Naive thymus-derived CD4-positive, alpha-beta T cell (primary cell): ENCODE measurements at regions not wholly inside any gene's neighbourhood (a gene's known extent, or its start where the extent isn't known, plus 50 kb on each side); places are given as distances from the start of the nearest gene placed in this dataset.
"Not testable (repeated sequence)": the region's sequence is repeated elsewhere in the genome, so short reads cannot be mapped to it uniquely, and the experiment has no call there.

Experiments used
- ATAC-seq: fragments of 150-1000 bp; cut with Tn5 transposase; 2 replicates; pipeline ENCODE4 v1.10.0; 2021; ENCODE audit warnings: mild to moderate bottlenecking, moderate library complexity
- CTCF ChIA-PET: fragments of 350-600 bp; sonication (Branson Sonifier 250); formaldehyde crosslinking; loops from one replicate; lab custom pipeline; 2021; ENCODE audit warnings: antibody characterized with exemption; lab: Charles Lee
- POLR2A ChIA-PET: fragments of 350-600 bp; sonication (Branson Sonifier 250); formaldehyde crosslinking; loops from one replicate; lab custom pipeline; 2021; ENCODE audit warnings: antibody characterized with exemption, inconsistent platforms; lab: Charles Lee
- DNase-seq, 9 donors: peaks; one replicate each; pipeline versions ENCODE4 v3.0.0 to v3.0.0-alpha.2; 2020 to 2022; ENCODE audit warnings: mixed read lengths in 1 of 9
- H3K27ac ChIP-seq: one replicate; pipeline ENCODE4 v1.7.0; 2013; ENCODE audit warnings: mild to moderate bottlenecking, low read depth, low read length, moderate library complexity
- H3K27me3 ChIP-seq, 2 donors: one replicate each; pipeline ENCODE4 v1.7.0; 2013; ENCODE audit warnings: low read length in 2 of 2, mild to moderate bottlenecking in 2 of 2, moderate library complexity in 2 of 2; ENCODE audit not compliant: control insufficient read depth in 2 of 2, insufficient read depth in 2 of 2
- H3K36me3 ChIP-seq, 3 experiments: 1 replicate in 2 of 3; 2 replicates in 1 of 3; pipeline ENCODE4 v1.7.0; 2013; ENCODE audit warnings: low read length in 3 of 3, mild to moderate bottlenecking in 3 of 3, moderate library complexity in 1 of 3; ENCODE audit not compliant: insufficient read depth in 3 of 3, control insufficient read depth in 2 of 3
- H3K4me1 ChIP-seq, 2 donors: one replicate each; pipeline ENCODE4 v1.7.0; 2013; ENCODE audit warnings: low read length in 2 of 2, mild to moderate bottlenecking in 2 of 2, moderate library complexity in 1 of 2; ENCODE audit not compliant: control insufficient read depth in 2 of 2, insufficient read depth in 2 of 2
- H3K4me3 ChIP-seq: 2 replicates; pipeline ENCODE4 v1.7.0; 2013; ENCODE audit warnings: mild to moderate bottlenecking, low read length
- H3K9me3 ChIP-seq, 3 experiments: 1 replicate in 2 of 3; 2 replicates in 1 of 3; pipeline ENCODE4 v1.7.0; 2013; ENCODE audit warnings: low read length in 3 of 3; ENCODE audit not compliant: control insufficient read depth in 2 of 3
- H3K27ac Mint-ChIP-seq, 9 donors: one replicate each; pipeline ENCODE4 v1.8.0; 2020 to 2022; ENCODE audit warnings: mixed read lengths in 9 of 9, mild to moderate bottlenecking in 8 of 9, moderate library complexity in 5 of 9, inconsistent platforms in 2 of 9
- H3K27me3 Mint-ChIP-seq, 5 donors: one replicate each; pipeline ENCODE4 v1.8.0; 2021 to 2022; ENCODE audit warnings: mixed read lengths in 5 of 5, mild to moderate bottlenecking in 1 of 5
- H3K36me3 Mint-ChIP-seq, 5 donors: one replicate each; pipeline ENCODE4 v1.8.0; 2020 to 2022; ENCODE audit warnings: mixed read lengths in 5 of 5, mild to moderate bottlenecking in 3 of 5, inconsistent platforms in 1 of 5
- H3K4me1 Mint-ChIP-seq, 7 donors: one replicate each; pipeline ENCODE4 v1.8.0; 2020 to 2022; ENCODE audit warnings: mixed read lengths in 7 of 7, mild to moderate bottlenecking in 3 of 7, inconsistent platforms in 1 of 7
- H3K4me3 Mint-ChIP-seq, 10 donors: one replicate each; pipeline ENCODE4 v1.8.0; 2020 to 2022; ENCODE audit warnings: mild to moderate bottlenecking in 10 of 10, mixed read lengths in 10 of 10, moderate library complexity in 6 of 10, inconsistent platforms in 2 of 10
- H3K9me3 Mint-ChIP-seq, 11 donors: one replicate each; pipeline ENCODE4 v1.8.0; 2020 to 2022; ENCODE audit warnings: mixed read lengths in 11 of 11, mild to moderate bottlenecking in 4 of 11, inconsistent platforms in 1 of 11, moderate library complexity in 1 of 11
- intact Hi-C, 2 donors: fragments of 100-400 bp; cut with micrococcal nuclease; formaldehyde crosslinking; loops; one replicate each; pipeline ENCODE4 v1.15.1; 2023

- H3K4me1 ChIP-seq, H3K27ac ChIP-seq, H3K27me3 Mint-ChIP-seq, H3K27ac Mint-ChIP-seq, intact Hi-C loops, POLR2A ChIA-PET, H3K4me1 Mint-ChIP-seq, H3K4me3 Mint-ChIP-seq, H3K27me3 ChIP-seq, H3K9me3 Mint-ChIP-seq, DNase-seq, H3K36me3 ChIP-seq, H3K9me3 ChIP-seq, H3K36me3 Mint-ChIP-seq, H3K4me3 ChIP-seq, ATAC-seq, CTCF ChIA-PET: not testable (repeated sequence)
Measured at GRCh38 chr9:63296366-63296765, 1988.6 kb downstream of the FOXD4L5 start.

- DNase-seq, POLR2A ChIA-PET, CTCF ChIA-PET: not testable (repeated sequence)
Measured at GRCh38 chr9:63289971-63290370, 1995.0 kb downstream of the FOXD4L5 start.

More at GRCh38 chr9:63289971-63290370, 1995.0 kb downstream of the FOXD4L5 start:
- H3K27me3 Mint-ChIP-seq, H3K4me3 Mint-ChIP-seq, intact Hi-C loops, ATAC-seq, H3K4me1 ChIP-seq, H3K36me3 ChIP-seq, H3K4me1 Mint-ChIP-seq, H3K27ac ChIP-seq, H3K27me3 ChIP-seq, H3K36me3 Mint-ChIP-seq, H3K27ac Mint-ChIP-seq, H3K4me3 ChIP-seq, H3K9me3 ChIP-seq, H3K9me3 Mint-ChIP-seq: not testable (repeated sequence)
